GM19468 (cell line): ENCODE measurements at regions not wholly inside any gene's neighbourhood (a gene's known extent, or its start where the extent isn't known, plus 50 kb on each side); places are given as distances from the start of the nearest gene placed in this dataset.

ENCODE experiments used
- ATAC-seq: cut with Tn5 transposase; IDR thresholded peaks from one replicate; pipeline ENCODE4 v1.9.1; 2021; ENCODE audit warnings: mild to moderate bottlenecking, moderate library complexity, moderate number of reproducible peaks; ENCODE audit not compliant: unreplicated experiment; ENCODE audit errors: extremely low read depth

- ATAC-seq = no peak
Measured at GRCh38 chr5:6202149-6202967, 176.0 kb downstream of the MED10 start.

- ATAC-seq = no peak
Measured at GRCh38 chr5:6201631-6202030, 176.7 kb downstream of the MED10 start.

GRCh38 chr5:6198531-6198930, 179.8 kb downstream of the MED10 start:
- no peak for ATAC-seq

- no peak for ATAC-seq
Measured at GRCh38 chr5:6197427-6197826, 180.9 kb downstream of the MED10 start.

GRCh38 chr5:6195711-6196358, 182.5 kb downstream of the MED10 start:
- ATAC-seq = no peak

GRCh38 chr5:6194906-6195612, 183.3 kb downstream of the MED10 start:
- no peak for ATAC-seq

GRCh38 chr5:6194261-6194875, 184.0 kb downstream of the MED10 start:
- ATAC-seq = no peak

GRCh38 chr5:6193310-6193709, 185.0 kb downstream of the MED10 start:
- ATAC-seq = no peak

- no peak for ATAC-seq
Measured at GRCh38 chr5:6190838-6191237, 187.5 kb downstream of the MED10 start.

- ATAC-seq = no peak
Measured at GRCh38 chr5:6188976-6189375, 189.4 kb downstream of the MED10 start.

GRCh38 chr5:6188344-6188743, 190.0 kb downstream of the MED10 start:
- ATAC-seq = peak; percentile 97

GRCh38 chr5:6187501-6187900, 190.8 kb downstream of the MED10 start:
- ATAC-seq = no peak

- ATAC-seq = no peak
Measured at GRCh38 chr5:6185574-6185973, 192.8 kb downstream of the MED10 start.

GRCh38 chr5:6184481-6184880, 193.9 kb downstream of the MED10 start:
- no peak for ATAC-seq

- ATAC-seq = no peak
Measured at GRCh38 chr5:6183391-6184390, 194.7 kb downstream of the MED10 start.

- ATAC-seq = no peak
Measured at GRCh38 chr5:6182271-6182815, 196.0 kb downstream of the MED10 start.

- no peak for ATAC-seq
Measured at GRCh38 chr5:6181871-6182270, 196.5 kb downstream of the MED10 start.

- ATAC-seq = no peak
Measured at GRCh38 chr5:6181147-6181729, 197.1 kb downstream of the MED10 start.
